GM18519 (cell line): ENCODE measurements at regions not wholly inside any gene's neighbourhood (a gene's known extent, or its start where the extent isn't known, plus 50 kb on each side); places are given as distances from the start of the nearest gene placed in this dataset.

Experiments used
- ATAC-seq: cut with Tn5 transposase; IDR thresholded peaks from one replicate; pipeline ENCODE4 v1.9.1; 2021; ENCODE audit warnings: mild to moderate bottlenecking, moderate library complexity; ENCODE audit not compliant: unreplicated experiment, low FRiP score

DNA sequence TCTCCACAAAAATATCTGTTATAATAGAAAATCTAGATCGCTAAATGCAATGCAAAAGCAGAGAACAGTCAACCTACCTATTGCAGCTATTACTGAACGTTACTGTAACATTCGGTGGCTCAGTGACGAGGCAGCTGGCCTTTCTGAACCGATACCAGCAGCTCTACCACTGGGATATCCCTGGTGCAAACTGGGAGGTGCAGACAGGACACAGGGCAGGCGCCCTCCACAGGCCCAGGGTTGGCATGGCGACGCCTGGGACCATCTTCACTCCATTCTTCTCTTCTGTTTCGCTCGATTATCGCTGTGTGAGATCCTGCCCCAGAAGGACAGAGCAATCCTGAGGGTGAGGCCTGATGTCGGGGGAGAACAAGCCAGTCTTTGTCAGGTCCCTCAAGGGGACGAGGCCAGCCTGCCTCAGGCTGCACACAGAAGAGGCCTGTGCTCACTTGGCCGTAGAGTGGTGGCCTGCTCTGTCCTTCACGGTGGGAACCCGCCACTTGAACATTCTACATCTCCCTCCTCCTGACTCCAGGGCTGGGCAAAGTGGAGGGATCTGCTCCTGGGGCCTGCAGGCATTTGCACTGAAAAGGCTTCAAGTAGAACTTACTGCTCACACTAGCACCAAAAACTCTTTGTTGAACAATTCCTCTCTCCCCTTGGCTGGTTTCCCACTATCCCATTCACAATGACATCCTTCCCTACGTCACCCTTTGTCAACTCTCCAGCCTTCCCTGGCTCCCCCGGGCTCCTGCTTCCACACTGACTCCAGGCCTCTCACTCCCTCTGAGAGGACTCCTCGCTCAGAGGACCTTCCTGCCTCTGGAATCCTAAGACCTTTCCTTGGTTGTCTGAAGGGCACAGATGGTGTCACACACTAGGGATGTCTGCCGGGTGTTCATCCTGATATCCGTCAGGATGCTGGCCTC lies 49.7 kb downstream of the CYRIA start:
- no peak for ATAC-seq

DNA sequence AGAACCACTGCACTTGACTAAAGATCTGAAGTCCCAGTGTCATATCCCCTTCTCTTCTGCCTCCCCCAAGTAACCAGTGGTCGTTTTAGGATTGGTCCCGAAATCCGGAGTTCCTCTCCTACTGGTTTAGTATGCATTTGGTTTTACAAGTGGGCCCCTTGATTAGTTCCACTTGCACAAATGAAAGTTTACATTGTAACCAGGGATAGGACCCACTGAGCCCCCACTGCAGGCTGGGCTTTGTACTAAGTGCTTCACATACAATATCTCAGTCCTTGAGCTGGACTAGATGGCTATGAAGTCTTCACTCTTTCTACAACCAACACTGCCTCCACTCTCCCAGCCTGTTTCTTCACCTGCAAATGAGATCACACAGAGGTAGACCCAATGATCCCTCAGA lies 50.4 kb downstream of the CYRIA start:
- ATAC-seq, result no peak

GRCh38 chr2:16614314-16614860 lies 51.2 kb downstream of the CYRIA start:
- no peak for ATAC-seq

- ATAC-seq, result no peak
These were observed 52.1 kb downstream of the CYRIA start for GRCh38 chr2:16613539-16614011.

- no peak for ATAC-seq
These were observed 53.1 kb downstream of the CYRIA start for GRCh38 chr2:16612490-16612889.

GRCh38 chr2:16609786-16610185 lies 55.8 kb downstream of the CYRIA start:
- ATAC-seq, result no peak

DNA sequence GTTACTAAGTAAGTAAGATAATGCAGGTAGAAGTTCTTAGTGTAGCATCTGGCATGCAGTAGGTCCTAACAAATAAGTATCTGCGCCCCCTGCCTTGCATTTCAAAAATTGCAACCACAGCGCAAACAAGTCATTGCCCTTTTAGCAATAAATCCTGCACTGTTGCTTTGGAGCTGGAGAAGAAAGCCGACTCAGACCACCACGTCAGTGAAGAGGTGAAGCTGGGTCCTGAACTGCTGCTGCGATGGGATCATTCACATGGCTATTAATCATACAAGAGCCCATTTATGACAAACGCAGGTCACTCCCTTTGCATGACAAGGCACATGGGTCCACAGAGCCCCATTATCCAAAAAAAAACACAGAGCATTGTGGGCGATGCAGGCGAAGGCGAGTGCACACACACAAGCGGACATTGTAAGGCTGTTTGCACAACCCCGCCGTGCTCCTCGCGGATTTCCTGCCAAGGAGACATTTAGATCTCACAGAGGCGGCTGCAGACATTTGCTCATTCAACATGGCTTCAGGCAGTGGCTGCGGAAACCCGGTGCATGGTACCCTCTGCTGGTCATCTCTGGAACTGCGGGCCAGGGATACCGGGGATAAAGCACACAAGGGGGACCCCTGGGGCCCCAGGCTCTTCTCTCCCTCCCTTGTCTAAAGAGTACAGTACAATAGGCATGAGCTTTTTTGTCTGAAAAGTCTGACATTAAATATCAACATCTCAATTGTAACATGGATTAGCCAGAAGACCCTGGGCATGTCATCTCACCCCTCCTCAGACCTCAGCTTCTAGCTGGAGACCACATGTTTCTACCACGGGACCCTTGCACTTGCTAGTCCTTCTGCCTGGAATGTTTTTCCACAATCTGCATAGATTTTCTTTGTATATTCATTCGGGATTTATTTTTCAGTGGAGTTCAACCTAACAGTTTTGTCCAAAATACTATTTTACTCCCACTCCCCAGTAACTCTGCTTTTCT lies 56.7 kb downstream of the CYRIA start:
- ATAC-seq, result peak; percentile 70

DNA sequence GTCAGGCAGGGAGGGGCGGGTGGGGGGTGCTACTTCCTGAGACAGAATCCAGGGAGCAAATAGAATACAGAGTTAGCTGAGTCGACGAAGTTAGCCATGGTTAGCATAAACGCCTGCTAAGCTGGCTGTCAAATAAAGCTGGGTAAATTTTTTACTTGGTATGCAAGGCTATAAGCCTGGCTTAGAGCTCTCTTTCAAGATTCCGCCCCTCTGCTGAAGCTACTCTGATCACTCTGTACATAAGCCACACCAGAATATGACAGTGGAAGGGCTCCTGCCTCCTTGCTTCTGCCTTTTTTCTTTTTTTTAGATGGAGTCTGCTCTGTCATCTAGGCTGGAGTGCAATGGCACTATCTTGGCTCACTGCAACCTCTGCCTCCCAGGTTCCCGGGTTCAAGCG lies 58.3 kb downstream of the CYRIA start:
- ATAC-seq, result no peak

DNA sequence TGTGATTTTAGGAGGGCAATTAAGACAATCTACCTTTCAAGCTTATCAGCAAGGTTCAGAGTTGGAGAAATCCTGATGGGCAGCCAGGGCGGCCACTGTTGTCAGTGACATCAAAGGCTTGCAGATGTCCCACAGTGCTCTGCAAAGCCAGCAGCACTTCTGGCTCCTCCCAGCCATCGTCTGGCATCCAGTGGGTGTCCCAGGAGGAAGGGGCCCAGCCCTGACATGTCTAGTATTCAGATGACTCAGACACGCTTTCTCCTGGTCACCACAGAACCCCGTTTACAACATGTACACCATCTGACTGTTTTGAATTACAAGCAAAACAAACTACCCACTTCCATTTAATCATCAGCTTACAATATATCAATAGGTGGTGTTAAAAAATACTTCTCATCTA lies 61.4 kb downstream of the CYRIA start:
- ATAC-seq, result no peak

DNA sequence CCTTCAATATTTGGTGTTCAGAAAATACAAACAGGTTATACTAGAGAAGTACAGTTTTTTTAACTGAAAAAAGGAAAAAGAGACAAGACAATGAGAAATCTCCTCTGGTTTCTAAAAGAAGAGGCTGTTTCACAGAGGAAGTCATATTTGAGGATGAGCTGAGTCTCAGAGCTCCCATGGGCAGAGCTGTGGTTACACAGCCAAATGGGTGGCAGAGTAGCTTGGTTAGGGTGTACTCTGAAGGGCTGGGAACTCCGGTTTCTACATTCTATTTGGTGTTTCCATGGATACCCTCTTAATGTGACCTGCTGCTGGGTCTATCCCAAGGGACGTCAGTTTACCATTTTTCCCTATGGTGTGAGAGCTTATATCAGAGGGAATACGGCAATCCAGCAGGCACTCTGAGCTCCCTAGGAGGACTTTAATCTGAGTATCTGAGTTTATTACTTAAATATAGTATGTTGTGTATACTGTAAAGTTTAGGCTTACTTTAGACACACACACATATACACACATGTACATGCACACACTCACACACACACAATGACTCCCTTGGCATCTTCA lies 74.2 kb downstream of the CYRIA start:
- ATAC-seq, result no peak

DNA sequence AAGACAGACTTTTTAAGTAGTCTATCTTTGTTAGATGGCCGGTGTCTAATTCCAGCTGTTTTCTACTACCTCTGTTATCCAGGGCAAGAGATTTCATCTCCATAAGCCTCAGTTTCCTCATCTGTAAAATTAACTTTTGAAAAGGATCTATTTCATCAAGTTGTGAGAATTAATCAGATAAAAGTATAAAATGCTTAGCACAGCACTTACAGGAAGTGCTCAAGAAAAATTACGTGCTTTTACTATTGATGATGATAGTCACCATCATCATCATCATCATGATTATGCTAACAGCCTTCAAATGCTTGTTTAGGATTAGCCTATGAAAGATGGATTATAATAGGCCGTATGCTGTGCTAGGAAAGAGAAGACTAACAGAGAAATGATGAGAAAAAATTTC lies 76.2 kb downstream of the CYRIA start:
- no peak for ATAC-seq

DNA sequence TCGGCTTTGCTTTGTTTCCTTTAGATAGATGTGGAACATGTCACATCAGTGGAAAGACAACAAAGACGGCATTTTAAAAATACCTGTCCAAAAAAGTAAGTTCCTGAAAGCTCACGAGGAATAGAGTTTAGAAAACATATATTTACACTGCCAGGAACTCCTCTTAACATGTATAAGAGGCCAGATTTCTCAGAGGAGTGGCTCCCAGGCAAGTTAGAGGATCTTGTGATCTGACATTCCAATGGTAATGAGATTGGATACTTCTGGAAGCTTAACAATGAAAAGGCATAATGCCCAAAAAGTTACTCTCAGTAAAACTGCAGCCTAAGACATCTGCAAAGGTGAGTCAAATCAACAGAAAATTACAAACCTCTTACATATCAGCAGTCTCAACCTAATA lies 77.1 kb downstream of the CYRIA start:
- ATAC-seq, result no peak

DNA sequence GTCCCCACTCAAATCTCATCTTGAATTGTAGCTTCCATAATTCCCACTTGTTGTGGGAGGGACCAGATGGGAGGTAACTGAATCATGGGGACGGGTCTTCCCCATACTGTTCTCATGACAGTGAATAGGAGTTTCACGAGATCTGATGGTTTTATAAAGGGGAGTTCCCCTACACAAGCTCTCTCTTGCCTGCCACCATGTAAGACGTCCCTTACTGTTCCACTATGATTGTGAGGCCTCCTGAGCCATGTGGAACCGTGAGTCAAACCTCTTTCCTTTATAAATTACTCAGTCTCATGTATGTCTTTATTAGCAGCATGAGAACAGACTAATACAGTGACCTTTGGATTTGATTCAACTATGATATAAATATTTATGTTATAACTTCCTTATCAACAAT lies 78.0 kb downstream of the CYRIA start:
- no peak for ATAC-seq

- ATAC-seq, result no peak
These were observed 80.7 kb downstream of the CYRIA start for GRCh38 chr2:16584824-16585540.

DNA sequence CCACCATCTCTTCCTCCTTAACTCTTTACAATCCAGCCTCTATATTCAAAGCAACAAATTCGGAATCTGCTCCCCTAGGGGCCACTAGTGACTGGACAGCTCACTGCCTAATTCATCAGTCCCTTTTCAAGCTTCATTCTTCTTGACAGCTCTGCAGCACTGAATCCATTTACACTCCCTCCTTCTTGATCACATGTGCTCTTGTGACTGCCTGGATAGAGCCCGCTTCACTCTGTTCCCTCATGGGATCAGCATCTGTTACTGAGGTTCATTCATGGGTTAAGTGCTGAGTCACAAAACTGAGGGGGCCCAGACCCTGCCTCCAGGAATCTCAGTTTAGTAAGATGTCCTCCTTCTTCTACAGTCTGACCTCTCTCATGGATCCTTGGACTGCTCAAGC lies 81.5 kb downstream of the CYRIA start:
- ATAC-seq, result no peak

DNA sequence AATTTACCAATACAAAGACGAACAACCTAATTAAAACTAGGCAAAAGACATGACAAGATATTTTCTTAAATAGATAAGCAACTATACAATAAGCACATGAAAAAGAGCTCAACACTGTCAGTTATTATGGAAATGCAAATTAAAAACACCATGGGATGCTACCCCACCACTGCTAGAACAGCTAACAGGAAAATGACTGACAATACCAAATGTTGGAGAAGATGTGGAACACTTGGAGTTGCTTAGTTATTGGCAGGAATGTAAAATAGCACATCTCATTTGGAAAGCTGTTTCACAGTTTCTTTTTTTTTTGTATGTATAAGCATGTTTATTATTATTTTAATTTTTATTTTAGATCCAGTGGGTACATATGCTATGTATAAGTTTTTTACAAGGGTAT lies 84.4 kb downstream of the CYRIA start:
- ATAC-seq, result no peak

DNA sequence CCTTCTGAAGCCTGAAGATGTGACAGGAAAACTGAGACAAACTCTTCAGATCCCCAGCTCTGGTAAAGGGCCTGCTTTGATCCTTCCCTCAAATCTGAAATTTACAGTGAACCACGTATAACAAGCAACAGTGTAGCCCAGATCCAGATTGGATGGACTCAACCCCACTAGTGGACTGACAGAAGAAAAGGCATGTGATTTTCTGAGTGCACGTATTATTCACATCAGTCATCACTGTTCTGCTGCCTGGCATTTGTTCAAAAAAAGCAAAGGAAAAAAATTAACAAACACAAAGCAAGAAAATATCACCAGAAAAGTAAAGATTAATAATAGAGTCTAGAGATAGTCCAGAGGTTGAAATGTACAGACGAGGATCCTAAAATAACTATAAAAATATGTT lies 87.6 kb downstream of the CYRIA start:
- no peak for ATAC-seq

- ATAC-seq, result no peak
These were observed 95.1 kb downstream of the CYRIA start for GRCh38 chr2:16570516-16570915.

DNA sequence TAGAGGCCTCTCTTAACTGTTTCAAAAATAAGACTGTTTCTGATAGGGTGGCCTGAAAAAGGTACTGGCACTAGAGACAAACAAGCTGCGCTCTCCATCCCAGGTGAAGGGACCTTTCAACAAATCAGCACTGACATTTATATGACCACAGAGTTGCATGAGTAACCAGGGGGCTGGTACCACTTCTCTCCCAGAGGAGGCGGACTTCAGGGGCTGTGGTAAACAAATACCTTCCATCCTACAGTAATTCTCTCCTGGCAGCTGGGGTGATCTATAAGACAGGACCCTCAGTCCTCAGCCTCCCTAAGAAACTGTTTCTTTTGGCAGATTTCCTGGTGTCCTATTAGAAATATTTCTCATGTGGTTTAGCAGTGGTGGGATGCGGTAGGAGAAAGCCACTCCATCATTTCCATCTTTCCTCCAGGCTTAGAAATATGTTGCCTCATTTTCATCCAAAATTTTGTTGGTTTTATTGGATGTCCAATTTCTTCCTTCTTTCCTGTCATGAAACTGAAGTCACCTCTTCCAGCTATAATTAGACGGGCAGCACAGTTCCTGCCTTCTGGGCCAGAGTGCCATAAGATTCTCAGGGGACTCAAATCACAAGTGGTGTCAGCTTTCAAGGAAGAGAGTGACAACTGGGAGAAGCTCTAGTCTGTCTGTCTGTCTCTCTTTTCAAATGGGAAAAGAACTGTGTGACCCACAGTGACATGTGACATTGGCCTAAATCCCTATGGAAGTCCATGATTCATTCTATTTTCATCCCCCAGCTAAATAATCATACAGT lies 96.4 kb downstream of the CYRIA start:
- ATAC-seq, result no peak
